ENCODE measurements at regions not wholly inside any gene's neighbourhood (a gene's known extent, or its start where the extent isn't known, plus 50 kb on each side); places are given as distances from the start of the nearest gene placed in this dataset.
A peak's percentile ranks its signal among the peaks of the same experiment; 100 is the strongest.

GRCh38 chr10:128629111-128630096 is 503.2 kb upstream of the MKI67 start:
- no peak for DNase-seq
- Histone ChIP-seq H3K4me3 (no peak overlapping the region), H3K9me3 (no peaks in the 10 kb centered on the region), H3K27me3 (no peaks in the 10 kb centered on the region), H3K27ac (no peak overlapping the region), H3K36me3 (no peaks in the 10 kb centered on the region), H3K4me1 (no peaks in the 10 kb centered on the region)
- TF ChIP-seq, protein P1, sequence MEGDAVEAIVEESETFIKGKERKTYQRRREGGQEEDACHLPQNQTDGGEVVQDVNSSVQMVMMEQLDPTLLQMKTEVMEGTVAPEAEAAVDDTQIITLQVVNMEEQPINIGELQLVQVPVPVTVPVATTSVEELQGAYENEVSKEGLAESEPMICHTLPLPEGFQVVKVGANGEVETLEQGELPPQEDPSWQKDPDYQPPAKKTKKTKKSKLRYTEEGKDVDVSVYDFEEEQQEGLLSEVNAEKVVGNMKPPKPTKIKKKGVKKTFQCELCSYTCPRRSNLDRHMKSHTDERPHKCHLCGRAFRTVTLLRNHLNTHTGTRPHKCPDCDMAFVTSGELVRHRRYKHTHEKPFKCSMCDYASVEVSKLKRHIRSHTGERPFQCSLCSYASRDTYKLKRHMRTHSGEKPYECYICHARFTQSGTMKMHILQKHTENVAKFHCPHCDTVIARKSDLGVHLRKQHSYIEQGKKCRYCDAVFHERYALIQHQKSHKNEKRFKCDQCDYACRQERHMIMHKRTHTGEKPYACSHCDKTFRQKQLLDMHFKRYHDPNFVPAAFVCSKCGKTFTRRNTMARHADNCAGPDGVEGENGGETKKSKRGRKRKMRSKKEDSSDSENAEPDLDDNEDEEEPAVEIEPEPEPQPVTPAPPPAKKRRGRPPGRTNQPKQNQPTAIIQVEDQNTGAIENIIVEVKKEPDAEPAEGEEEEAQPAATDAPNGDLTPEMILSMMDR (IDR thresholded peaks at IDR 0.05), result no peak
- TF ChIP-seq POLR2A (IDR thresholded peaks at IDR 0.05), result no peak
- intact Hi-C loops (cut with DNase I; ENCODE audit: low total_unique reads), result no loop called here

DNA sequence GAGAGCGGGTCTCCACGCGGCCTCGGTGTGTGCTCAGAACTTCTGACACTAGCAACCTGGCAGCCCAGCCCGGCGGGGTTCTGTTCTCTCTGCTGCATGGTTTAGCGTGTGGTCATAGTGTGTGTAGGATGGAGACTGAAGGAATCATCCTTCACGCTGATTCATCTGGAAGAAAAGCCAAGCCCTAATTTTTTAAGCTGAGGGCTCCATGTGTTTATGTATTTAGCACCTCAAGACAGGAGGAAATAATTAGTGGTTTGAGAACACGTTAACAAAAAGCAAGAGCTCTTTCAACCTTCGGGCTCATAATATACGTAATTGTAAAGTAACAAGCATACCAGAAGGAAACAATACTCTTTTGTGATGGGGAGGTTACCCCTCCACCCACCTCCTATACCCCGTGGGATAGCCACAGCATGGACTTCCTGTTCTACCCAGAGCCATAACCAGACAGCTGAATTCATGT is 504.6 kb upstream of the MKI67 start:
- Histone ChIP-seq H3K36me3 (no peaks in the 10 kb centered on the region), H3K9me3 (no peaks in the 10 kb centered on the region), H3K4me1 (no peaks in the 10 kb centered on the region), H3K27me3 (no peaks in the 10 kb centered on the region), H3K27ac (no peak overlapping the region), H3K4me3 (no peak overlapping the region)
- DNase-seq, result no peak
- TF ChIP-seq, protein P1 (IDR thresholded peaks at IDR 0.05), result no peak
- TF ChIP-seq POLR2A (IDR thresholded peaks at IDR 0.05), result no peak
- intact Hi-C loops (cut with DNase I; ENCODE audit: low total_unique reads), result no loop called here

DNA sequence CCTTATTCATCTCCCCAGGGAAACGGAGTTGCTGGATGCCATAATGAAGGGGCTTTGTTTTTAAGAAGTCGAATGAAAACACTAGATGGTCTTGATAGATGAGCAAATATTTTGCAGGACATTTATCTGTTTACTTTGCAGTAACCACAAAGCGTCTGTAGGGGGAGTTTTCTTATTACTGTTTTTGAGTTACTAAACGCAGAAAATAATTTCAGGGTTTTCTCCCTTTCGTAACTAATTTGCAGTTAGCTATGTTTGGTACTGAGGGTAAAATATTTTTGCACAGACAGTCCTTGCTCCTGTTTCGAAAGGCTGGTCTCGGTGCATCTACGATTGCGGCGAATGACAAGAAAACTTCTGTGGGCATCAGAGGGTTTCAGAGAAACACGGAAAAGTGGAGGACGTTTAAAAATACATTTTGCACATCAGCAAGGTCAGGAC is 505.6 kb upstream of the MKI67 start:
- H3K27me3 ChIP-seq, result no peaks in the 10 kb centered on the region
- H3K4me1 ChIP-seq, result no peaks in the 10 kb centered on the region
- no peak for DNase-seq
- TF ChIP-seq, protein P1 (IDR thresholded peaks at IDR 0.05), result peak; percentile 37 to 53 (median 52)
- TF ChIP-seq POLR2A (IDR thresholded peaks at IDR 0.05), result no peak
- H3K9me3 ChIP-seq, result no peaks in the 10 kb centered on the region
- intact Hi-C loops (cut with DNase I; ENCODE audit: low total_unique reads), result no loop called here
- no peak overlapping the region for H3K27ac ChIP-seq
- H3K4me3 ChIP-seq, result no peak overlapping the region
- H3K36me3 ChIP-seq, result no peaks in the 10 kb centered on the region

GRCh38 chr10:128632694-128633093 is 506.5 kb upstream of the MKI67 start:
- H3K36me3 ChIP-seq, result no peaks in the 10 kb centered on the region
- no peak overlapping the region for H3K27ac ChIP-seq
- no peak overlapping the region for H3K4me3 ChIP-seq
- DNase-seq, result no peak
- no peaks in the 10 kb centered on the region for H3K4me1 ChIP-seq
- no peaks in the 10 kb centered on the region for H3K27me3 ChIP-seq
- intact Hi-C loops (cut with DNase I; ENCODE audit: low total_unique reads), result no loop called here
- no peaks in the 10 kb centered on the region for H3K9me3 ChIP-seq
- TF ChIP-seq, protein P1 (IDR thresholded peaks at IDR 0.05), result no peak
- no peak for TF ChIP-seq POLR2A (IDR thresholded peaks at IDR 0.05)

GRCh38 chr10:128633864-128634540 is 507.8 kb upstream of the MKI67 start:
- H3K4me1 ChIP-seq, result no peaks in the 10 kb centered on the region
- intact Hi-C loops (cut with DNase I; ENCODE audit: low total_unique reads), result no loop called here
- no peak for TF ChIP-seq POLR2A (IDR thresholded peaks at IDR 0.05)
- TF ChIP-seq, protein P1 (IDR thresholded peaks at IDR 0.05), result no peak
- H3K36me3 ChIP-seq, result no peaks in the 10 kb centered on the region
- no peak overlapping the region for H3K4me3 ChIP-seq
- no peaks in the 10 kb centered on the region for H3K9me3 ChIP-seq
- no peak overlapping the region for H3K27ac ChIP-seq
- no peak for DNase-seq
- no peaks in the 10 kb centered on the region for H3K27me3 ChIP-seq

Measured in uterus (tissue), 3 donors.